ENCODE measurements at regions not wholly inside any gene's neighbourhood (a gene's known extent, or its start where the extent isn't known, plus 50 kb on each side); places are given as distances from the start of the nearest gene placed in this dataset.
A peak's percentile ranks its signal among the peaks of the same experiment; 100 is the strongest.
"Not testable (repeated sequence)": the region's sequence is repeated elsewhere in the genome, so short reads cannot be mapped to it uniquely, and the experiment has no call there.

GRCh38 chr21:14740692-14741091 is 194.6 kb upstream of the SAMSN1 start:
- ATAC-seq (no peak), DNase-seq (no peak)
- Histone ChIP-seq H3K4me1 (ENCODE audit: control insufficient read depth, insufficient read depth, low read length) (no peaks in the 10 kb centered on the region), H3K36me3 (ENCODE audit: control insufficient read depth, insufficient read depth, low read length) (no peaks in the 10 kb centered on the region), H3K27ac (ENCODE audit: low read length) (no peak overlapping the region), H3K27me3 (ENCODE audit: control insufficient read depth, insufficient read depth, low read length) (no peaks in the 10 kb centered on the region), H3K4me3 (ENCODE audit: low read length) (no peak overlapping the region), H3K9me3 (ENCODE audit: control insufficient read depth, insufficient read depth, low read length) (no peaks in the 10 kb centered on the region)
- intact Hi-C loops (cut with micrococcal nuclease), result no loop called here
- Mint-ChIP-seq H3K4me3 (no peak overlapping the region), H3K27ac (no peak overlapping the region), H3K36me3 (no peaks in the 10 kb centered on the region), H3K9me3 (no peaks in the 10 kb centered on the region), H3K27me3 (ENCODE audit: low read depth in 2 of 2) (peaks cover 0 to 3% of the 10 kb centered on the region in 2 donors), H3K4me1 (peaks cover 0 to 4% of the 10 kb centered on the region in 2 donors)
- TF ChIP-seq CTCF (IDR thresholded peaks at IDR 0.05), result no peak
- WGBS (ENCODE audit: insufficient coverage), result 29% methylated on average over 1 of the region's 1 CpG

- ATAC-seq, result no peak
- no peak for TF ChIP-seq CTCF (IDR thresholded peaks at IDR 0.05)
- Histone ChIP-seq H3K27ac (ENCODE audit: low read length) (no peak overlapping the region), H3K4me3 (ENCODE audit: low read length) (no peak overlapping the region), H3K9me3 (ENCODE audit: control insufficient read depth, insufficient read depth, low read length) (no peaks in the 10 kb centered on the region), H3K4me1 (ENCODE audit: control insufficient read depth, insufficient read depth, low read length) (no peaks in the 10 kb centered on the region), H3K36me3 (ENCODE audit: control insufficient read depth, insufficient read depth, low read length) (no peaks in the 10 kb centered on the region), H3K27me3 (ENCODE audit: control insufficient read depth, insufficient read depth, low read length) (no peaks in the 10 kb centered on the region)
- peaks cover 0 to 3% of the 10 kb centered on the region in 2 donors for H3K27me3 Mint-ChIP-seq (ENCODE audit: low read depth in 2 of 2)
- H3K9me3 Mint-ChIP-seq, result no peaks in the 10 kb centered on the region
- H3K27ac Mint-ChIP-seq, result no peak overlapping the region
- no peaks in the 10 kb centered on the region for H3K36me3 Mint-ChIP-seq
- no peak for DNase-seq
- peaks cover 0 to 4% of the 10 kb centered on the region in 2 donors for H3K4me1 Mint-ChIP-seq
- intact Hi-C loops (cut with micrococcal nuclease), result no loop called here
- 95% methylated on average over 2 of the region's 3 CpGs for WGBS (ENCODE audit: insufficient coverage)
- no peak overlapping the region for H3K4me3 Mint-ChIP-seq
These were observed 194.0 kb upstream of the SAMSN1 start for GRCh38 chr21:14740116-14740515.

- Histone ChIP-seq H3K36me3 (ENCODE audit: control insufficient read depth, insufficient read depth, low read length) (no peaks in the 10 kb centered on the region), H3K27me3 (ENCODE audit: control insufficient read depth, insufficient read depth, low read length) (no peaks in the 10 kb centered on the region), H3K4me1 (ENCODE audit: control insufficient read depth, insufficient read depth, low read length) (no peaks in the 10 kb centered on the region), H3K27ac (ENCODE audit: low read length) (no peak overlapping the region), H3K9me3 (ENCODE audit: control insufficient read depth, insufficient read depth, low read length) (no peaks in the 10 kb centered on the region), H3K4me3 (ENCODE audit: low read length) (no peak overlapping the region)
- ATAC-seq (peak in 1 of 3 donors; percentile 41), DNase-seq (no peak)
- intact Hi-C loops (cut with micrococcal nuclease), result loop anchor here (5.0 to 10.0 kb wide), 2 partner anchors 485 to 853 kb away; no protein-coding TSS in a partner anchor
- no peak for TF ChIP-seq CTCF (IDR thresholded peaks at IDR 0.05)
- no peak overlapping the region for H3K4me3 Mint-ChIP-seq
- H3K27me3 Mint-ChIP-seq (ENCODE audit: low read depth in 2 of 2), result peaks cover 0 to under 1% of the 10 kb centered on the region in 2 donors
- H3K27ac Mint-ChIP-seq, result no peak overlapping the region
- H3K36me3 Mint-ChIP-seq, result no peaks in the 10 kb centered on the region
- WGBS (ENCODE audit: insufficient coverage), result 27% methylated on average over 1 of the region's 2 CpGs
- H3K9me3 Mint-ChIP-seq, result no peaks in the 10 kb centered on the region
- peaks cover 0 to 4% of the 10 kb centered on the region in 2 donors for H3K4me1 Mint-ChIP-seq
These were observed 193.5 kb upstream of the SAMSN1 start for GRCh38 chr21:14739590-14739989.

- not testable (repeated sequence) for H3K36me3 ChIP-seq (ENCODE audit: control insufficient read depth, insufficient read depth, low read length); H3K4me3 Mint-ChIP-seq; H3K36me3 Mint-ChIP-seq; H3K27ac ChIP-seq (ENCODE audit: low read length); H3K4me3 ChIP-seq (ENCODE audit: low read length); H3K27me3 ChIP-seq (ENCODE audit: control insufficient read depth, insufficient read depth, low read length); H3K9me3 ChIP-seq (ENCODE audit: control insufficient read depth, insufficient read depth, low read length); H3K27ac Mint-ChIP-seq; H3K27me3 Mint-ChIP-seq (ENCODE audit: low read depth in 2 of 2); H3K4me1 ChIP-seq (ENCODE audit: control insufficient read depth, insufficient read depth, low read length); DNase-seq; H3K4me1 Mint-ChIP-seq; H3K9me3 Mint-ChIP-seq; ATAC-seq
- intact Hi-C loops (cut with micrococcal nuclease), result loop anchor here (1.0 to 10.0 kb wide), 3 partner anchors 335 to 854 kb away; no protein-coding TSS in a partner anchor
- 88% methylated on average over 1 of the region's 3 CpGs for WGBS (ENCODE audit: insufficient coverage)
These were observed 192.5 kb upstream of the SAMSN1 start for GRCh38 chr21:14738576-14738975.
